Panc1 (cell line): ENCODE measurements at regions not wholly inside any gene's neighbourhood (a gene's known extent, or its start where the extent isn't known, plus 50 kb on each side); places are given as distances from the start of the nearest gene placed in this dataset.

ENCODE experiments used
- ATAC-seq: fragments of 200-7000 bp; cut with Tn5 transposase; 2 replicates; pipeline ENCODE4 v1.9.1; 2020; ENCODE audit warnings: mild to moderate bottlenecking, moderate library complexity
- BruUV-seq: library from RNA; stranded (reverse); fragments of 400-500 nt; replicated peaks from 2 replicates; lab custom pipeline; 2021; lab: Mats Ljungman, UMichigan
- CTCF ChIA-PET: fragments of 300-600 bp; sonication (Branson Sonifier 250); formaldehyde crosslinking; loops from one replicate; lab custom pipeline; 2022; ENCODE audit warnings: antibody characterized with exemption; lab: Charles Lee
- POLR2A ChIA-PET: fragments of 300-600 bp; sonication (Branson Sonifier 250); formaldehyde crosslinking; loops from one replicate; lab custom pipeline; 2022; ENCODE audit warnings: antibody characterized with exemption; lab: Charles Lee
- DNase-seq: peaks from one replicate; pipeline ENCODE4 v3.0.0-alpha.2; 2010; ENCODE audit warnings: low read depth, low spot score
- H3K27ac ChIP-seq: 2 replicates; pipeline ENCODE4 v1.5.1; 2011; ENCODE audit warnings: mild to moderate bottlenecking, low read length, inconsistent platforms
- H3K27me3 ChIP-seq: fragments of 200-500 bp; sonication (Bioruptor generic); 2 replicates; pipeline ENCODE4 v1.6.0; 2014; ENCODE audit warnings: low read length, inconsistent platforms; ENCODE audit not compliant: control insufficient read depth, insufficient read depth
- H3K36me3 ChIP-seq: fragments of 200-500 bp; sonication (Bioruptor generic); 2 replicates; pipeline ENCODE4 v1.5.1; 2014; ENCODE audit warnings: inconsistent platforms, mild to moderate bottlenecking, low read length, moderate library complexity; ENCODE audit not compliant: control insufficient read depth, insufficient read depth
- H3K4me1 ChIP-seq: 2 replicates; pipeline ENCODE4 v1.5.1; 2011; ENCODE audit warnings: inconsistent platforms, mild to moderate bottlenecking, low read length, moderate library complexity; ENCODE audit not compliant: control insufficient read depth, insufficient read depth
- H3K4me3 ChIP-seq, 2 experiments: 2 replicates each; pipeline ENCODE4 v1.5.1; 2011 to 2012; ENCODE audit warnings: low read depth in 2 of 2, low read length in 2 of 2, mild to moderate bottlenecking in 2 of 2, inconsistent platforms in 1 of 2, moderate library complexity in 1 of 2
- H3K9me3 ChIP-seq: fragments of 200-500 bp; sonication (Bioruptor generic); 2 replicates; pipeline ENCODE4 v1.5.1; 2014; ENCODE audit warnings: low read depth, mild to moderate bottlenecking, inconsistent platforms, low read length, moderate library complexity; ENCODE audit not compliant: control insufficient read depth, insufficient read depth
- CTCF ChIP-seq: fragments of 450-650 bp; IDR thresholded peaks from 2 replicates; pipeline ENCODE4 v1.5.1; 2017; ENCODE audit warnings: mild to moderate bottlenecking
- POLR2AphosphoS5 ChIP-seq: IDR thresholded peaks from 2 replicates; pipeline ENCODE4 v1.6.1; 2012; ENCODE audit warnings: mild to moderate bottlenecking, low read depth, low read length, moderate library complexity
- REST ChIP-seq, 2 experiments: IDR thresholded peaks; 2 replicates each; pipeline ENCODE4 v1.6.1; 2011 to 2012; ENCODE audit warnings: low read depth in 2 of 2, control low read depth in 1 of 2, low read length in 1 of 2, mild to moderate bottlenecking in 1 of 2, moderate library complexity in 1 of 2; ENCODE audit not compliant: insufficient read depth in 1 of 2
- SIN3A ChIP-seq: IDR thresholded peaks from 2 replicates; pipeline ENCODE4 v1.6.1; 2012; ENCODE audit warnings: low read depth, mild to moderate bottlenecking, low read length, moderate library complexity, borderline replicate concordance; ENCODE audit not compliant: insufficient read depth
- TCF7L2 ChIP-seq: IDR thresholded peaks from 2 replicates; pipeline ENCODE4 v1.6.1; 2011; ENCODE audit warnings: mild to moderate bottlenecking, low read depth, low read length, inconsistent platforms
- in situ Hi-C: cut with HindIII; loops from 2 replicates; pipeline ENCODE4 v1.10.0; 2016; ENCODE audit warnings: low sequenced_read_pairs, low pct_unique_long_range_greater_than_20kb
- intact Hi-C: fragments of 100-400 bp; cut with micrococcal nuclease; formaldehyde crosslinking; loops from one replicate; pipeline ENCODE4 v1.10.0; 2022; ENCODE audit not compliant: unreplicated experiment

- in situ Hi-C loops: no loop called here
Measured at GRCh38 chr19:34837262-34837661, 64.2 kb upstream of the ZNF599 start.

GRCh38 chr19:34835631-34836351 is 62.8 kb upstream of the ZNF599 start:
- H3K4me3 ChIP-seq: no peak overlapping the region
- H3K27me3 ChIP-seq: peaks cover 17% of the 10 kb centered on the region
- TF ChIP-seq REST (IDR thresholded peaks at IDR 0.05; ENCODE audit: insufficient read depth in 1 of 2, low read depth in 2 of 2, low read length in 1 of 2) (no peak), SIN3A (no peak), POLR2AphosphoS5 (no peak)
- H3K4me1 ChIP-seq: no peaks in the 10 kb centered on the region
- ATAC-seq: no peak
- DNase-seq: no peak
- ChIA-PET POLR2A (no interaction called here), CTCF (no interaction called here)
- no peak overlapping the region for H3K27ac ChIP-seq
- BruUV-seq: no TSS peak
- in situ Hi-C loops (no loop called here), intact Hi-C loops (no loop called here)
- H3K36me3 ChIP-seq: no peaks in the 10 kb centered on the region
- no peaks in the 10 kb centered on the region for H3K9me3 ChIP-seq

More at GRCh38 chr19:34837262-34837661, 64.2 kb upstream of the ZNF599 start:
- peaks cover 17% of the 10 kb centered on the region for H3K27me3 ChIP-seq
- ChIA-PET POLR2A (no interaction called here), CTCF (no interaction called here)
- TF ChIP-seq CTCF (no peak), REST (IDR thresholded peaks at IDR 0.05; ENCODE audit: insufficient read depth in 1 of 2, low read depth in 2 of 2, low read length in 1 of 2) (no peak), POLR2AphosphoS5 (no peak), TCF7L2 (no peak), SIN3A (no peak)
- no peaks in the 10 kb centered on the region for H3K4me1 ChIP-seq
- H3K27ac ChIP-seq: no peak overlapping the region
- no peaks in the 10 kb centered on the region for H3K9me3 ChIP-seq
- ATAC-seq: no peak
- DNase-seq: no peak
- no TSS peak for BruUV-seq
- H3K36me3 ChIP-seq: no peaks in the 10 kb centered on the region
- intact Hi-C loops: no loop called here
- no peak overlapping the region for H3K4me3 ChIP-seq
